Sigmoid colon (tissue), 6 donors: ENCODE measurements at regions not wholly inside any gene's neighbourhood (a gene's known extent, or its start where the extent isn't known, plus 50 kb on each side); places are given as distances from the start of the nearest gene placed in this dataset.

Experiments used
- DNase-seq: peaks from one replicate; pipeline ENCODE4 v3.0.0-alpha.2; 2019
- H3K27ac ChIP-seq, 4 donors: fragments of 200-600 bp; sonication (generic); one replicate each; pipeline ENCODE4 v1.5.1; 2016 to 2019; ENCODE audit warnings: mild to moderate bottlenecking in 1 of 4
- H3K27me3 ChIP-seq, 3 donors: fragments of 200-600 bp; sonication (generic); one replicate each; pipeline ENCODE4 v1.5.1; 2019; ENCODE audit warnings: mild to moderate bottlenecking in 1 of 3
- H3K36me3 ChIP-seq, 4 donors: fragments of 200-600 bp; sonication (generic); one replicate each; pipeline ENCODE4 v1.5.1; 2016 to 2019
- H3K4me1 ChIP-seq, 4 donors: fragments of 200-600 bp; sonication (generic); one replicate each; pipeline ENCODE4 v1.5.1; 2017 to 2019
- H3K4me3 ChIP-seq, 4 donors: fragments of 200-600 bp; sonication (generic); one replicate each; pipeline ENCODE4 v1.5.1; 2017 to 2019; ENCODE audit warnings: mild to moderate bottlenecking in 2 of 4, moderate library complexity in 1 of 4
- H3K9me3 ChIP-seq, 4 donors: fragments of 200-600 bp in 3 of 4; sonication (generic) in 3 of 4; one replicate each; pipeline versions ENCODE4 v1.5.1 to v1.6.1; 2013 to 2019
- CTCF ChIP-seq, 4 experiments: fragments of 450-650 bp in 3 of 4; fragments of 200-600 bp in 1 of 4; IDR thresholded peaks; one replicate each; pipeline ENCODE4 v1.5.1; 2016 to 2019; ENCODE audit warnings: antibody characterized with exemption in 4 of 4, mild to moderate bottlenecking in 3 of 4, moderate library complexity in 2 of 4
- EP300 ChIP-seq, 4 donors: sonication (generic); formaldehyde crosslinking; IDR thresholded peaks; one replicate each; pipeline ENCODE4 v1.6.1; 2017; ENCODE audit warnings: antibody characterized with exemption in 4 of 4
- POLR2A ChIP-seq, 2 donors: fragments of 450-650 bp; IDR thresholded peaks; one replicate each; pipeline ENCODE4 v1.6.1; 2016; ENCODE audit warnings: antibody characterized with exemption in 2 of 2, mild to moderate bottlenecking in 2 of 2, moderate library complexity in 2 of 2
- POLR2AphosphoS5 ChIP-seq, 4 donors: sonication (generic); formaldehyde crosslinking; IDR thresholded peaks; one replicate each; pipeline ENCODE4 v1.6.1; 2017; ENCODE audit warnings: antibody characterized with exemption in 4 of 4
- WGBS, 2 donors: extraction: QIAGEN DNeasy Blood & Tissue Kit; methylation state at CpG; one replicate each; pipeline ENCODE4 v1.1.7; 2013; 5-methylcytosine and 5-hydroxymethylcytosine counted together
- intact Hi-C: fragments of 100-400 bp; cut with DNase I; formaldehyde crosslinking; loops from one replicate; pipeline ENCODE4 v1.15.1; 2023
- donor health status: healthy with polysubstance abuse.
- donor health status: healthy.

GRCh38 chr10:76717141-76717540, 920.5 kb downstream of the KCNMA1 start:
- no peak for DNase-seq
- no peaks in the 10 kb centered on the region for H3K27me3 ChIP-seq
- H3K36me3 ChIP-seq: no peaks in the 10 kb centered on the region
- H3K4me3 ChIP-seq: no peak overlapping the region
- intact Hi-C loops: no loop called here
- no peak overlapping the region for H3K27ac ChIP-seq
- H3K4me1 ChIP-seq: no peaks in the 10 kb centered on the region
- 63 to 75% methylated on average over 1 of the region's 1 CpG for WGBS, 2 donors
- no peaks in the 10 kb centered on the region for H3K9me3 ChIP-seq
- TF ChIP-seq EP300 (IDR thresholded peaks at IDR 0.05): no peak
- TF ChIP-seq POLR2A (IDR thresholded peaks at IDR 0.05): no peak
- TF ChIP-seq CTCF (IDR thresholded peaks at IDR 0.05): no peak
- no peak for TF ChIP-seq POLR2AphosphoS5 (IDR thresholded peaks at IDR 0.05)

- Histone ChIP-seq H3K27me3 (no peaks in the 10 kb centered on the region), H3K36me3 (no peaks in the 10 kb centered on the region), H3K4me3 (no peak overlapping the region), H3K27ac (no peak overlapping the region), H3K4me1 (no peaks in the 10 kb centered on the region), H3K9me3 (peaks cover 0 to 4% (median 0%) of the 10 kb centered on the region in 4 donors)
- WGBS, 2 donors: 76 to 79% methylated on average over 8 of the region's 8 CpGs
- TF ChIP-seq CTCF (IDR thresholded peaks at IDR 0.05): no peak
- TF ChIP-seq POLR2AphosphoS5 (IDR thresholded peaks at IDR 0.05): no peak
- TF ChIP-seq EP300 (IDR thresholded peaks at IDR 0.05): no peak
- no peak for TF ChIP-seq POLR2A (IDR thresholded peaks at IDR 0.05)
- intact Hi-C loops: no loop called here
- DNase-seq: no peak
Measured at GRCh38 chr10:76711222-76711997, 926.2 kb downstream of the KCNMA1 start.

GRCh38 chr10:76700241-76700640, 937.4 kb downstream of the KCNMA1 start:
- Histone ChIP-seq H3K4me3 (no peak overlapping the region), H3K36me3 (no peaks in the 10 kb centered on the region), H3K27me3 (no peaks in the 10 kb centered on the region), H3K9me3 (no peaks in the 10 kb centered on the region), H3K4me1 (no peaks in the 10 kb centered on the region), H3K27ac (no peak overlapping the region)
- DNase-seq: no peak
- intact Hi-C loops: no loop called here
- WGBS, 2 donors: 95 to 98% methylated on average over 1 of the region's 1 CpG
- TF ChIP-seq CTCF (IDR thresholded peaks at IDR 0.05) (no peak), POLR2A (IDR thresholded peaks at IDR 0.05) (no peak), EP300 (IDR thresholded peaks at IDR 0.05) (no peak), POLR2AphosphoS5 (IDR thresholded peaks at IDR 0.05) (no peak)

- Histone ChIP-seq H3K4me3 (no peak overlapping the region), H3K27ac (no peak overlapping the region), H3K27me3 (no peaks in the 10 kb centered on the region), H3K36me3 (no peaks in the 10 kb centered on the region), H3K9me3 (no peaks in the 10 kb centered on the region), H3K4me1 (no peaks in the 10 kb centered on the region)
- no peak for DNase-seq
- TF ChIP-seq EP300 (IDR thresholded peaks at IDR 0.05) (no peak), POLR2AphosphoS5 (IDR thresholded peaks at IDR 0.05) (no peak), CTCF (IDR thresholded peaks at IDR 0.05) (no peak), POLR2A (IDR thresholded peaks at IDR 0.05) (no peak)
- intact Hi-C loops: no loop called here
Measured at GRCh38 chr10:76697923-76698322, 939.7 kb downstream of the KCNMA1 start.

- Histone ChIP-seq H3K4me1 (no peaks in the 10 kb centered on the region), H3K27ac (no peak overlapping the region), H3K36me3 (no peaks in the 10 kb centered on the region), H3K9me3 (no peaks in the 10 kb centered on the region), H3K27me3 (no peaks in the 10 kb centered on the region), H3K4me3 (no peak overlapping the region)
- intact Hi-C loops: no loop called here
- no peak for DNase-seq
- TF ChIP-seq EP300 (IDR thresholded peaks at IDR 0.05): no peak
- TF ChIP-seq CTCF (IDR thresholded peaks at IDR 0.05): no peak
- TF ChIP-seq POLR2AphosphoS5 (IDR thresholded peaks at IDR 0.05): no peak
- no peak for TF ChIP-seq POLR2A (IDR thresholded peaks at IDR 0.05)
Measured at GRCh38 chr10:76695069-76695468, 942.5 kb downstream of the KCNMA1 start.
